Fibroblast of skin of scalp (primary cell): ENCODE measurements at regions not wholly inside any gene's neighbourhood (a gene's known extent, or its start where the extent isn't known, plus 50 kb on each side); places are given as distances from the start of the nearest gene placed in this dataset.

Experiments used
- DNase-seq: peaks from one replicate; pipeline ENCODE4 v3.0.0-alpha.2; 2013

GRCh38 chr19:27753622-27754021, 1459.3 kb downstream of the UQCRFS1 start:
- no peak for DNase-seq

GRCh38 chr19:27752530-27753184, 1460.3 kb downstream of the UQCRFS1 start:
- DNase-seq: no peak

DNA sequence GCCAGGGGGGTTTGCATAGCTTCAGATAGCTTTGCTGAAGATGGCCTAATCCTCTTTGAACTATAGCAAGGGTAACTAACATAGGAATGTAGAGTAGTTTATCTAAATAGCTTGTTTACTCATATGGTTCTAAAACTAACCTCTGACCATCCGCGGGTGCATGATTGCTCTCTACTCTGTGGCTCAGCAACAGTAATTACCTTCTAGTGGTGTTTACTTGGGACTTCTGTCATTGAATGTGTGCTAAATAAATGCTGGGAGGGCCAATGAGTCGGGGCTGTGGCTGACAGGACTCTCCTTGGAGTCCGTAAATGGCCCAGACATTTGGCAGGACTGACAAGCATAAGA, 1461.9 kb downstream of the UQCRFS1 start:
- no peak for DNase-seq

DNA sequence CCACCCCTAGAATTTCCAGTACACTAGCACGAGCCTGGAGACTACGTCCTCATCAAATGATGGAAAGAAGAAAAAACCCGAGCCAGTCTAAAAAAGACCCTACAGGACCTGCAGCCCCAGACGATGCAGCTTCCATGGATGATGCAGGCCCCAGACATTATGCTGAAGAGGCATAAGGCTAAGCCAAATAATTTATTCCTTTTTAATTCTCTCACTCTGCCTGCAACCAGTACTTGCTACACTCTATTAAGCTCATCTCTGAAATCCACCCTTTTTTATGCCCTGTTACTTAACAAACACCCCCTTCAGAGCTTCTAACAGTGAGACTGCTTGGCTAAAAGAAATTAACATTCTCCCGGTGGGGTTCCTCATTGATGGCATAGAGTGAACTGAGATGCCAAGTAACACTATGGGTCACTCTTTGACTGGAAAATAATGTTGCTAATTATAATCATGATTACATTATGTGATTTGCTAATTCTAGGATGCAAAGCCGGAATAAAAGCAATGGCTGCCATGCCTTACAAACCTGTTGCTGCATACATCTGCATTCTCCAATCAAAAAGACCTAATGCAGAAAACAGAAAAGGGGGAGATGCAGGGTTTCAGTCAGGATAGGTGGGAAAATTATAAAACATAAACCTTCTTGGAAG, 1462.4 kb downstream of the UQCRFS1 start:
- DNase-seq: no peak

GRCh38 chr19:27748551-27749152, 1464.3 kb downstream of the UQCRFS1 start:
- DNase-seq: no peak

- no peak for DNase-seq
Measured at GRCh38 chr19:27746691-27747380, 1466.1 kb downstream of the UQCRFS1 start.

- no peak for DNase-seq
Measured at GRCh38 chr19:27745978-27746542, 1466.9 kb downstream of the UQCRFS1 start.

DNA sequence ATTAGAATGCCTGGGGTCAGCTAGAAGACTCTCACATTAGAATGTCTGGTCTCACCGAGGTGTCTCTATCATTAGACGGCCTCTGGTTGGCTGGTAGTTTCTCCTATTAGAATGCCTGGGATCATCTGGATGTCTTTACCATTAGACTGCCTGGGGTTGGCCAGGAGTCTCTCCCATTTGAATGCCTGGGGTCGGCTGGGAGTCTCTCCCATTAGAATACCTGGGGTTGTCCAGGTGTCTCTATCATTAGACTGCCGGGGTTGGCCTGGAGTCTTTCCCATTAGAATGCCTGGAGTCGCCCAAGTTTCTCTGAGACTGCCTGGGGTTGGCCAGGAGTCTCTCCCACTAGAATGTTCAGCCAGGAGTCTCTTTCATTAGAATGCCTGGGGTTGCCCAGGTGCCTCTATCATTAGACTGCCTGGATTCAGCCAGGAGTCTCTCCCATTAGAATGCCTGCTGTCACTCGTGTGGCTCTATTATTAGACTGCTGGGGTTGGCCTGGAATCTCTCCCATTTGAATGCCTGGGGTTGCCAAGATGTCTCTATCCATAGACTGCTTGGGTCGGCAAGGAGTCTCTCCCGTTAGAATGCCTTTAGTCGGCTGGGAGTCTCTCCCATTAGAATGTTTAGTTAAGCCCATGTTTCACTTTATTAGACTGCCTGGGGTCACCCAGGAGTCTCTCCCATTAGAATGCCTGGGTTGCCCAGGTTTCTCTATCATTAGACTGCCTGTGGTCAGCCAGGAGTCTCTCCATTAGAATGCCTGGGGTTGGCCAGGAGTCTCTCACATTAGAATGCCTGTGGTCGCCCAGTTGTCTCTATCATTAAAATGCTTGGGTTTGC, 1467.8 kb downstream of the UQCRFS1 start:
- no peak for DNase-seq

- DNase-seq: no peak
Measured at GRCh38 chr19:27742041-27742440, 1470.9 kb downstream of the UQCRFS1 start.

GRCh38 chr19:27741236-27741635, 1471.7 kb downstream of the UQCRFS1 start:
- DNase-seq: no peak

DNA sequence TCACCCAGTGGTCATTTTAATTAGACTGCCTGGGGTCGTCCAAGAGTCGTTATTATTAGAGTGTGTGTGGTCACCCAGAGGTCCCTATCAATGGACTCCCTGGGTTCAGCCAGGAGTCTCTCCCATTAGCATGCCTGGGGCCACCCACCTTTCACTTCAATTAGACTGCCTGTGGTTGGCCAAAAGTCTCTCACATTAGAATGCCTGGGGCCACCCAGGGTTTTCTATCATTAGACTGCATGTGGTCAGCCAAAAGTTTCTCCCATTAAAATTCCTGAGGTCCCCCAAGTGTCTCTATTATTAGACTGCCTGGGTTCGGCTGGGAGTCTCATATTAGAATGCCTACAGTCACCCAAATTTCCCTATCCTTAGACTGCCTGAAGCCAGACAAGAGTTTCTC, 1472.6 kb downstream of the UQCRFS1 start:
- DNase-seq: no peak

GRCh38 chr19:27738569-27739193, 1474.3 kb downstream of the UQCRFS1 start:
- no peak for DNase-seq

DNA sequence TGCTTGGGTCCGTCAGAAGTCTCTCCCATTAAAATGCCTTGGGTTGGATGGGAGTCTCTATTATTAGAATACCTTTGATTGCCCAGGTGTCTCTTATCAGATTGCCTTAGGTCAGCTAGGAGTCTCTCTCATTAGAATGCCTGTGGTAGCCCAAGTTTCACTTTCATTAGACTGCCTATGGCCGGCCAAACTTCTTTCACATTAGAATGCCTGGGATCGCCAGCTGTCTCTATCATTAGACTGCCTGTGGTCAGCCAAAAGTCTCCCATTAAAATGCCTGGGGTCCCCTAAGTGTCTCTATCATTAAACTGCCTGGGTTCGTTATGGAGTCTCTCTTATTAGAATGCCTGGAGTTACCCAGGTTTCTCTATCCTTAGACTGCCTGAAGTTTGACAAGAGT, 1476.7 kb downstream of the UQCRFS1 start:
- no peak for DNase-seq

DNA sequence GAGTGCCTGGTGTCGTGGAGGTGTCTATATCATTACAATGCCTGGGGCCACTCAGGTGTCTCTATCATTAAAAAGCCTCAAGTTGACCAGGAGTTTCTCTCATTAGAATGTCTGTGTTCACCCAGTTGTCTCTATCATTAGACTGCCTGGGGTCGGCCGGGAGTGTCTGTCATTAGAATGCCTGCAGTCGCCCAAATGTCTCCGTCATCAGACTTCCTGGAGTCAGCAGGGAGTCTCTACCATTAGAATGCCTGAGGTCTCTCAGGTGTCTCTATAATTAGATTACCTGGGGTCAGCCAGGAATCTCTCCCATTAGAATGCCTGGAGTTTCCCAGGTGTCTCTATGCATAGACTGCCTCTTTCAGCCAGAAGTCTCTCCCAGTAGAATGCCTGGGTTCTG, 1477.6 kb downstream of the UQCRFS1 start:
- no peak for DNase-seq

DNA sequence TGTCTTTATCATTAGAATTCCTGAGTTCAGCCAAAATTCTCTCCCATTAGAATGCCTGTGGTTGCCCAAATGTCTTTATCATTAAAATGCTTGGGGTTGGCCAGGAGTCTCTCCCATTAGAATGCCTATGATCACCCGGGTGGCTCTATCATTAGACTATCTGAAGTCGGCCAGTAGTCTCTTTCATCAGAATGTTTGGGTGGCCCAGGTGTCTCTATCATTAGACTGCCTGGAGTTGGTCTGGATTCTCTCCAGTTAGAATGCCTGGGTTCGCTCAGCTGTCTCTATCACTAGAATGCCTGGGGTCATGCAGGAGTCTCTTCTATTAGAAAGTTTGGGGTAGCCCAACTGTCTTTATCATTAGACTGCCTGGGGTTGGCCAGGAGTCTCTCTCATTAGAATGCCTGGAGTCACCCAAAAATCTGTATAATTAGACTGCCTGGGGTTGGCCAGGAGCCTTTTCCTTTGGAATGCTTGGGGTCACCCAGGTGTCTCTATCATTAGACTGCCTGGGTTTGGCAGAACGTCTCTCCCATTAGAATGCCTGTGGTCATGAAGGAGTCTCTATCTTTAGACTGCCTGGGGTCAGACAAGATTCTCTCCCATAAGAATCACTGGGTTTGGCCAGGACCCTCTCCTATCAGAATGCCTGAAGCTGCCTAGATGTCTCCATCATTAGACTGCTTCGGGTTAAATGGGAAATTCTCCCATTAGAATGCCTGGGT, 1478.3 kb downstream of the UQCRFS1 start:
- no peak for DNase-seq

- no peak for DNase-seq
Measured at GRCh38 chr19:27733551-27734266, 1479.2 kb downstream of the UQCRFS1 start.

- no peak for DNase-seq
Measured at GRCh38 chr19:27729332-27729731, 1483.6 kb downstream of the UQCRFS1 start.

GRCh38 chr19:27722625-27723024, 1490.3 kb downstream of the UQCRFS1 start:
- DNase-seq: no peak

DNA sequence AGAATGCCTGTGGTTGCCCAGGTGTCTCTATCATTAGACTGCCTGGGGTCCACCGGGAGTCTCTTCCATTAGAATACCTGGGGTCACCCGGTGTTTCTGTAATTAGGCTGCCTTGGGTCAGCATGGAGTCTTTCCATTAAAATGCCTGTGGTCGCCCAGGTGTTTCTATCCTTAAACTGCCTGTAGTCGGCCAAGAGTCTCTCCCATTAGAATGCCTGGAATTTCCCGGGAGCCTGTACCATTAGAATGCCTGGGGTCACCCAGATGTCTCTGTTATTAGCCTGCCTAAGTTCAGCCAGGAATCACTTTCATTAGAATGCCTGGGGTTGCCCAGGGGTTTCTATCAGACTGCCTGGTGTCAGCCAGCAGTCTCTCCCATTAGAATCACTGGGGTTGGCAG, 1492.8 kb downstream of the UQCRFS1 start:
- DNase-seq: no peak

DNA sequence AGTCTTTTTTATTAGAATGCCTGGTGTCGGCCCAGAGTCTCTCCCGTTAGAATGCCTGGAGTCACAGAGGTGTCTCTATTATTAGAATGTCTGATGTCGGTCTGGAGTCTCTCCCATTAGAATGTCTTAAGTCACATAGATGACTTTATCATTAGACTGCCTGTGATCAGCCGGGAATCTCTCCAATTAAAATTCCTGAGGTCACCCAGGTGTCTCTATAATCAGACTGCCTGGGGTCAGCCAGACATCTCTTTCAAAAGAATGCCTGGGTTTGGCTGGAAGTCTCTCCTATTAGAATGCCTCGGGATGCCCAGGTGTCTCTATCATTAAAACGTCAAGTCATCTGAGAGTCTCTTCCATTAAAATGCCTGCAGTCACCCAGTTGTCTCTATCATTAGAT, 1493.9 kb downstream of the UQCRFS1 start:
- no peak for DNase-seq

DNA sequence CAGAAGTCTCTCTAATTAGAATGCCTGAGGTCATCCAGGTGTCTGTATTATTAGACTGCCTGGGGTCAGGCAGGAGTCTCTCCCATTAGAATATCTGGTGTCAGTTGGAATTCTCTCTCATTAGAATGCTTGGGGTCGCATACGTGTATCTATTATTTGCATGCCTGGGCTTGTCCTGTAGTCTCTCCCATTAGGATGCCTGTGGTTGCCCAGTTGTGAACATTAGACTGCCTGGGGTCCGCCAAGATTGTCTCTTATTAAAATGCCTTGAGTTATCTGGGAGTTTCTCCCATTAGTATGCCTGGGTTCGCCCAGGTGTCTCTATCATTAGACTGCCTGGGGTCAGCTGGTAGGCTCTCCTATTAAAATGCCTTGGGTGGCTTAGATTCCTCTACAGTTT, 1494.7 kb downstream of the UQCRFS1 start:
- no peak for DNase-seq
